NCI-H1048 (cell line): ENCODE measurements at regions not wholly inside any gene's neighbourhood (a gene's known extent, or its start where the extent isn't known, plus 50 kb on each side); places are given as distances from the start of the nearest gene placed in this dataset.
"Not testable (repeated sequence)": the region's sequence is repeated elsewhere in the genome, so short reads cannot be mapped to it uniquely, and the experiment has no call there.

Experiments
- DNase-seq: peaks from one replicate; lab custom pipeline; 2025; lab: John Stamatoyannopoulos, UW

GRCh38 chr15:30760633-30761032, 134.7 kb downstream of the ARHGAP11B start:
- DNase-seq: not testable (repeated sequence)

DNA sequence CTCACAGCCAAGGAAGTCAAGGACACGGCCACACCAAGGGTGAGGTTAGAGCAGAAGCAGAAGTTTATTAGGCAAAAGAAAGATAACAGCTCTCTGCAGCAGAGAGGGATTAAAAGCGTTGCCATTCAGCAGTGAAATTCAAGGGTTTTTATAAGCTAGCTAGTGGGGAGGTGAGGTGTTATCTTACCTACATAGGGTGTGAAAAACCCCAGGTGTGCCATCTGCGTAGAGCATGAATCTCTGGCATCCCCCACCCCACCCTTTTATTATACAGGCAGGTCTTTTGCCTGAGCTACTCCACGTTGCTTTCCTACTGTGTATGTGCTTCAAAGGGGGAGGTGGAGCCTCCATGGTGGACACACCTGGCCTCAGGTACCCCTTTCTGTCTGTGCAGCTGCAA, 135.4 kb downstream of the ARHGAP11B start:
- not testable (repeated sequence) for DNase-seq

DNA sequence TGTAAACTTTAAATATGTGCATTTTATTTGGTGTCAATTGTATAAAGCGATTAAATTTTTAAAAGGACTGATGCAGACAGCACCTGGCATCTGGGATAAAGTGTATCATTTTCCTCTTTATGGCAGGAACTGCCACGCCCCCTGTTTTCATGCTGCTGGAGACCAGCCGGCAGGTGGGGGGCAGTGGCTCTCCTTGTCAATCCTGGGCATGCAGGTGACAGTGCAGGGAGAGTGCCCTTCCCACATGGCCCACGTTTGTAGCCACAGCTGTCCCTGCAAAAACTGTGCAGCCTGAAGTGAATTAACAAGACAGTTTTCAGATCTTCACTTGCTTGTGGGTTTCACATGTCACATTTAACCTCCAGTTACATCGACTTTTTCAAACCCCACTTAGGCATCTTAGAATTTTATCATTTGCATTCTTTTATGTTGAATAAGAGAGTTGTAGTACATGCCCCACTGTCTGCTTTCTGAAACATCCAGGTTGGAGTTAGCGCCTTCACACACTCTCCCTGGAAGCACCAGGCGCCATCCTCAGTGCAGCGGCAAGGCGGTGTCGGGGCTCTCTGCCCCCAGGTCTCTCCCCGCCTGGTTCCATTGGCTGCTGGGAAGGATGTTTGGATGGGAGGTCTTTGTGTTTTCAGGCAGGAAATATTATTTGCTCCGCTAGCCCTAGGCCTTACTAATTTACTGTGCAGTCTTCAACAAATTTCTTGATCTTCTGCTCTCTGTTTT, 134.2 kb upstream of the FAN1 start:
- DNase-seq: not testable (repeated sequence)

DNA sequence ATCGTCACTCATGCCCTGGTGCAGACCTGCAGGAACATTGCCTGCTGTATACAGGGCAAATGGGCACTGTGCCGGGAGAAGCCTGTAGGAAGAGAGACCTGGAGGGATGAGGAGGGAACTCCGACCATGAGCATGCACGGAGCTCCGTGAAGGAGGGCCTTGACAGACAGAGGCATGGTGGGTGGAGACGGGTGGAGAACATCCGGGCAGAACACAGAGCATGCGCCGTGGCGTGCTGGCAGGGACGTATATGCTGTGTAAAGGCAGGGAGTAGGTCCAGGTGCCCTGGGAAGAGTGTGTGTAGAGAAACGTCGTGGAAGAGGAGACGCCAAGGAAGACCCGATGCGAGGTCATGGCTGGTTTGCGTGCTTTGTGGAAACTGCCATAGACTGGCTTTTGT, 133.0 kb upstream of the FAN1 start:
- DNase-seq: no peak

DNA sequence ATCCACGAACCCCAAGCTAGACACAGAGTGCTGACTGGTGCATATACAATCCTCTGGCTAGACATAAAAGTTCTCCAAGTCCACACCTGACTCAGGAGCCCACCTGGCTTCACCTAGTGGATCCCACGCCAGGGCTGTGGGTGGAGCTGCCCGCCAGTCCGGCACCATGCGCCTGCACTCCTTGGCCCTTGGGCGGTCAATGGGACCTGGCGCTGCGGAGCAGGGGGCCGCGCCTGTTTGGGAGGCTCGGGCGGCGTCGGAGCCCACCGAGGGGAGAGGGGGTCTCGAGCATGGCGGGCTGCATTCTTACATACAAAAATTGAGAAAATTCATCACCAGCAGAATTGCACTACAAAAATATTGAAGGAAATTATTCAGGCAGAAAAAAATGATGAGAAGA, 120.7 kb upstream of the FAN1 start:
- no peak for DNase-seq

- DNase-seq: no peak
Observed at GRCh38 chr15:30788595-30788994, 115.1 kb upstream of the FAN1 start.

DNA sequence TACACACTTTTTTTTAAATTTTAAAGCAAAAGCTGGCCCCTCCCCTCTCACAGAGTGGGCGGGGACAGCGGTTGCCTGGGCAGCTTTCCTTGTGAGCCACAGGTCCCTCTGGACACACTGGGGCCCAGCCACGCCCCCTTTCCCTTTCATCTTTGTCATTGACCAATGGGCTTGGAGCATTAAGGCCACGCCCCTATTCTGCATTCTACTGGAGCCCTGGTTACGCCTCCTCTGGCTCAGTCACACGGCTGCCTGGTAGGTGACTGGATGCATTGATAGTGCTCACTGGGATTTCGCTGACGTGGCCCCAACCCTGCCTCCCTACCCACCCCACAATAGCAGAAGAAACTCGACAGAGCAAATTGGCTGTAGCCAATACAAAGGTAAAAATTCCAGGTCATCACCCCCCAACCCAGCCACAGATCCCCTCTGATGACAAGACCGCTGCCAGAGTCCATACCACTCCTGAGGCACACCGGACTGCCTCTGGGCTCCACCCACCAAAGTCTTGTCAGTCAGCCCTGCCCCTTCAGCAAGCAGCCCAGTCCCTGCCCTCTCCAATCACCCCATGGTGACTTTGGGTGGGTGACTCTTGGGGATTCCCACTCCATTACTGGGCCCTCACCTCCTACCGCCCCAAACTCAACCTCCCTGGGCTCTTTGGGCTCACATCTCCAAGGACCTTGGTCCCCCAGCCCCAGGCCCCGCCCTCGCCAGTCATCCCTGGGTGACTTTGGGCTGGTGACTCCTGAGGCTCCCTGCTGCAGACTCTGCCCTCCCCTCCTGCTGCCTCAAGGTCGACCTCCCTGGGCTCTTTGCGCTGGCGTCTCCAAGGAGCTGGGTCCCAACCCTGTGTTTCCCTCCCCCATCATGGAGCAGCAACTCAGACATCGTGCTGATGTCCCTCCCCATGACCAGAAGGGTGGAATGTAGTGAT, 112.2 kb upstream of the FAN1 start:
- DNase-seq: peak; percentile 42

- not testable (repeated sequence) for DNase-seq
Observed at GRCh38 chr15:30792843-30793242, 110.9 kb upstream of the FAN1 start.

GRCh38 chr15:30794388-30794787, 109.3 kb upstream of the FAN1 start:
- DNase-seq: no peak

- DNase-seq: not testable (repeated sequence)
Observed at GRCh38 chr15:30799565-30799964, 104.2 kb upstream of the FAN1 start.

GRCh38 chr15:30801140-30801895, 102.4 kb upstream of the FAN1 start:
- DNase-seq: not testable (repeated sequence)

- not testable (repeated sequence) for DNase-seq
Observed at GRCh38 chr15:30802001-30802400, 101.7 kb upstream of the FAN1 start.

DNA sequence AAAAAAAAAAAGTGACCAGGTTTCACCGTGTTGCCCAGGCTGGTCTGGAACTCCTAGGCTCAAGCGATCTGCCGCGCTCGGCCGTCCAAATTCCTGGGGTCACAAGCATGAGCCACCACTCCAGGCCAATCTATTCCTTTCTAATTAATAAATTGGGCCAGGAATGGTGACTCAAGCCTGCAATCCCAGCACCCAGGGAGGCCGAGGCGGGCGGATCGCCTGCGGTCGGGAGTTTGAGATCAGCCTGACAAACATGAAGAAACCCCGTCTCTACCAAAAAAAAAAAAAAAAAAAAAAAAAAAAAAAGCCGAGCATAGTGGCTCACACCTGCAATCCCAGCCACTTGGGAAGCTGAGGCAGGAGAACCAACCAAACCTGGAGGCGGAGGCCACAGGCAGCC, 100.0 kb upstream of the FAN1 start:
- not testable (repeated sequence) for DNase-seq

DNA sequence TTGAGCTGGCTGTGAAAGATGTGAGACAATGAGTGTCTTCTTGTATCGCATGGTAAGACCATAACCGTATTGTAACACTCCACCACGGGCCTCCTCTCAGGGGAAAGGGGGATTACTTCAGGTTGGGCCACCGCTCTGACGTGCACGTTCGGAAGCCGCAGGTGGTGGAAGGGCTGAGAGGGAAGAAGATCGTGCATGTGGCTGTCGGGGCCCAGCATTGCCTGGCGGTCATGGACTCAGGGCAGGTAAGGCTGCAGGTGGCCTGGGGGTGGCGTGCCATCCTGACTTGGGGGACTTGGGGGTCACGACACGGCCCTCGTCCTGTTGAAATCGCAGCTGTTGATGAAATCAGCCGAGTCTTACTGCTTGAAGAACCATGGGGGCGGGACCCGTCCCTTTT, 87.3 kb upstream of the FAN1 start:
- DNase-seq: no peak

DNA sequence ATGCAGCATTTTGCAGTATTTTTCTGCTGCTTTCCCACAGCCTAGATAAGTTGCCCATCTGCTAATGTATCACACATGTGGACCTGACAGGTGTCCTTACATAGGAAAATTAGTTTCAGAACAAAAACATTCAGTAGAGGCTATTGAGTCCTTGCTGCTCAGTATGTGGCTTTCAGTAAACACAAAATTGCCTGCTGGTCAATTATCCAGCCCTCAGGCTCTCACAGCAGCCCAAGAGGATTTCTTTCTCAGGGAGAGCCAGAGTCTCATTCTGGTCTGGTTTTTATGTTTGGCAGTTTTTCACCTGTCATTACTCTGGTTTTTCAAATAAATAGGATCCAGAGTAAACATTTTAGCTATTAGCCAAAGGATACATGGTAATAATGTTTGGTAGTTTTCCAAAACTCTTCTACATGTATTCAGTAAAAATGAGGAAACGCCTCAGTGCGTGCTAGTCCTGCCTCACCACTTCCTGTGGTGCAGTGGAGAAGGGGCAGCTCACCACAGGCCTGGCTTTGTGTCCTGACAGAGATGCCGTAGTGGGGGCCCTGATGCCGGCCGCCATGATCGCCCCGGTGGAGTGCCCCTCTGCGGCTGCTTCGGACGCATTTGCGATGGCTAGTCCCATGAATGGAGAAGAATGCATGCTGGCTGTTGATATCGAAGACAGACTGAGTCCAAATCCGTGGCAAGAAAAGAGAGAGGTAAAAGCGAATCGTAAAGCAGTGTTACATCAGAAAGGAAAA, 80.5 kb upstream of the FAN1 start:
- peak; percentile 5 for DNase-seq

- no peak for DNase-seq
Observed at GRCh38 chr15:30824518-30825195, 79.1 kb upstream of the FAN1 start.

GRCh38 chr15:30827625-30828303, 76.0 kb upstream of the FAN1 start:
- DNase-seq: no peak

DNA sequence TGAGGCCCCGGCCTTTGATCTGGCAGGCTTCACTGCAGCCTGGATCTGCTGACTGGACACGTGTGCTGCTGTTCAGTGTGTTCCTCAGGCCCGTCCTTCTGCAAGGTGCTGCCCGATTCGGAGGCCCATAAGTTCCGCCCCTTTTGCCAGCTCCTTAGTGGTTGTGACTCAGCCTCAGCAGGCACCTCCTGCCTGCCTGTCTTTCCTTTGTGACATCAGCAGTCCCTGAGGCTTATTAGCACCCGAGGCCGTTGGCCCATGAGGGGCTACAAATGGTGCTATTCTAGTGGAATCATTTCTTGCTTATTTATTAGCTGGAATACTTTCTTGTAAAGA, 75.4 kb upstream of the FAN1 start:
- DNase-seq: not testable (repeated sequence)

- no peak for DNase-seq
Observed at GRCh38 chr15:30830961-30831360, 72.8 kb upstream of the FAN1 start.

DNA sequence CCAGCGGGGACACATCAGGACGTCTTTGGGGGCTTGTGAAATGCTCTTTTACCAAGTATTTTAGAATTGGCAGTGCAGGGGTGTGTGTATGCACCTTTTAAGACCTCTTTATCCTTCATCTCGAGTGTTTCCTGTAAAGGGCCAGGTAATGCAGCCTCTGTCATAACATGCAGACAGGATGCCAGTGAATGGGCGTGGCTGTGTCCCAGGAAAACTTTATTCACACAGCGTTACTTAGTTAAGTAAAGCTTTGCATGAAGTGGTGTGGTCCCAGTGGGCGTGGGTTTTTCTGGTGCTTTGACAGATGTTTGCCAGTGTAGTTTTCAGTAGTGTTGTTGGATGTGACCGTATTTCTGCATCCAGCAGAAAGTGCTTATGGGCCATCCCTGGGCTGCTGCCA, 70.3 kb upstream of the FAN1 start:
- DNase-seq: not testable (repeated sequence)

DNA sequence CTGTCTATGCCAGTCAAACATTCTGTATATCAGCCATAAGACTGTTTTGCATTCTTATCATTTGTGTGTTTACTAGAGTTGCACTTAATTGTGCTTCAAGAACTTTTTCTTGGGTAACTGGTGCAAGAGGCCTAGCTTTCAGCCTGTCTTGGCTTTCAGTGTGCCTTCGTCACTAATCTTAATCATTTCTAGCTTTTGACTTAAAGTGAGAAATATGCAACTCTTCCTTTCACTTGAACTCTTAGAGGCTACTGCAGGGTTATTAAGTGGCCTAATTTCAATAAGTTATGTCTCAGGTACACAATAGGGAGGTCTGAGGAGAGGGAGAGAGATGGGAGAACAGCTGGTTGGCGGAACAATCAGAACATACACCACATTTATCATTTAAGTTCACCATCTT, 62.1 kb upstream of the FAN1 start:
- not testable (repeated sequence) for DNase-seq
